ENCODE measurements at regions not wholly inside any gene's neighbourhood (a gene's known extent, or its start where the extent isn't known, plus 50 kb on each side); places are given as distances from the start of the nearest gene placed in this dataset.

GRCh38 chr2:41854227-41854626, 193.6 kb upstream of the PKDCC start:
- TF ChIP-seq CTCF (IDR thresholded peaks at IDR 0.05) (no peak), EP300 (IDR thresholded peaks at IDR 0.05) (no peak), POLR2AphosphoS5 (IDR thresholded peaks at IDR 0.05) (no peak), POLR2A (IDR thresholded peaks at IDR 0.05) (no peak)

All from sigmoid colon (tissue), 4 donors.